RWPE1 (cell line): ENCODE measurements at regions not wholly inside any gene's neighbourhood (a gene's known extent, or its start where the extent isn't known, plus 50 kb on each side); places are given as distances from the start of the nearest gene placed in this dataset.

Experiments used
- CTCF ChIA-PET: fragments of 350-600 bp; sonication (Branson Sonifier 250); formaldehyde crosslinking; extraction: SDS; loops from one replicate; lab custom pipeline; 2021; lab: Yijun Ruan, JAX
- POLR2A ChIA-PET: fragments of 400-600 bp; formaldehyde crosslinking; extraction: SDS; loops from one replicate; lab custom pipeline; 2020; ENCODE audit warnings: antibody characterized with exemption; ENCODE audit not compliant: low non-redundant PET; lab: Yijun Ruan, JAX
- DNase-seq: peaks from one replicate; pipeline ENCODE4 v3.0.0; 2012; ENCODE audit warnings: low spot score
- H3K27ac ChIP-seq: fragments of 450-650 bp; 2 replicates; pipeline ENCODE4 v1.5.1; 2017
- CTCF ChIP-seq: fragments of 450-650 bp; conservative IDR thresholded peaks from 2 replicates; pipeline ENCODE4 v1.5.1; 2017; ENCODE audit warnings: low read depth, mild to moderate bottlenecking

GRCh38 chr2:193818801-193819499 lies 1624.2 kb upstream of the TMEFF2 start:
- POLR2A ChIA-PET = no interaction called here
- CTCF ChIA-PET = interaction anchor here (0.7 kb wide), 1 partner anchor 1003 kb away, joined by 3 read pairs; no protein-coding TSS in a partner anchor
- no peak for TF ChIP-seq CTCF
- H3K27ac ChIP-seq = no peak overlapping the region
- DNase-seq = no peak

- DNase-seq = no peak
- TF ChIP-seq CTCF = no peak
- H3K27ac ChIP-seq = no peak overlapping the region
- ChIA-PET POLR2A (no interaction called here), CTCF (no interaction called here)
These were observed 1621.3 kb upstream of the TMEFF2 start for GRCh38 chr2:193816008-193816407.

- POLR2A ChIA-PET = no interaction called here
- no peak overlapping the region for H3K27ac ChIP-seq
- TF ChIP-seq CTCF = no peak
- CTCF ChIA-PET = no interaction called here
- DNase-seq = no peak
These were observed 1615.8 kb upstream of the TMEFF2 start for GRCh38 chr2:193810533-193810932.

- ChIA-PET CTCF (no interaction called here), POLR2A (no interaction called here)
- no peak overlapping the region for H3K27ac ChIP-seq
- no peak for TF ChIP-seq CTCF
- DNase-seq = no peak
These were observed 1614.1 kb upstream of the TMEFF2 start for GRCh38 chr2:193808877-193809276.

- TF ChIP-seq CTCF = no peak
- no peak overlapping the region for H3K27ac ChIP-seq
- ChIA-PET CTCF (no interaction called here), POLR2A (no interaction called here)
- DNase-seq = no peak
These were observed 1611.5 kb upstream of the TMEFF2 start for GRCh38 chr2:193806088-193806774.

- ChIA-PET POLR2A (no interaction called here), CTCF (no interaction called here)
- no peak for TF ChIP-seq CTCF
- H3K27ac ChIP-seq = no peak overlapping the region
- DNase-seq = no peak
These were observed 1602.1 kb upstream of the TMEFF2 start for GRCh38 chr2:193796847-193797246.
